GM18511 (cell line): ENCODE measurements at regions not wholly inside any gene's neighbourhood (a gene's known extent, or its start where the extent isn't known, plus 50 kb on each side); places are given as distances from the start of the nearest gene placed in this dataset.
"Not testable (repeated sequence)": the region's sequence is repeated elsewhere in the genome, so short reads cannot be mapped to it uniquely, and the experiment has no call there.

Source experiments
- ATAC-seq: cut with Tn5 transposase; IDR thresholded peaks from one replicate; pipeline ENCODE4 v1.9.1; 2021; ENCODE audit warnings: mild to moderate bottlenecking, moderate library complexity; ENCODE audit not compliant: unreplicated experiment

DNA sequence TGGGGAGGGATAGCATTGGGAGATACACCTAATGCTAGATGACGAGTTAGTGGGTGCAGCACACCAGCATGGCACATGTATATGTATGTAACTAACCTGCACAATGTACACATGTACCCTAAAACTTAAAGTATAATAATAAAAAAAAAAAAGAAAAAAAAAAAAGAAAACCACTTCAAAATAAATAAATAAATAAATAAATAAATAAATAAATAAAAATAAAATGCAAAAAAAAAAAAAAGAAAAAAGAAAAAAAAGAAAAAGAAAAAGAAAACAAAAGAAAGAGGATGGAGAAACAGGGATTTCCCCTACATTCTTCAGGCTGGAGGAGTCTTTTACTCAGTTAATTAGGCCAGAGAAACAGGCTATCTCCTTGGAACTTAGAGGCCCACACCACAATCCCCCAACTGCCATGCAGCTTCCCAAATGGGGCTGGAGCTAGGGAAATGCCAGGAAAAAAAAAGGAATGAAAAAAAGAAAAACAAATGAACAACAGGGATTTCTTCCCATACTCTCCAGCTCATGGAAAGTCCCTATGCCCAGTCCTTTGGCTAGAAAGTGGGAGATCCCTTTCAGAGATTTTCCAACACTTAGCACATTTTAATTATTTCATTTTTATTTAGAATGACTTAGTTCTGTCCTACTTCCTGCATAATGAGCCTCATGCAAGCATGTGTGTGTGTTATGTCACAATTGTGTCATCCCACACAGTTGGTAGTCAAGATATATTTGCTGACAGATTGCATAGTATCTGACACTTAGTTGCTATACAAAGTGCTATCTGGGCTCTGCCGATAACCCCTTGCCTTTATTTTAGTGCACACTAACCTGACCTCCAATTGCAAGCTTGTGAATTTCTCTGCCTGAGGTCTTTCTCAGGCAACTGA lies 486.4 kb downstream of the PLPP3 start:
- ATAC-seq: no peak

DNA sequence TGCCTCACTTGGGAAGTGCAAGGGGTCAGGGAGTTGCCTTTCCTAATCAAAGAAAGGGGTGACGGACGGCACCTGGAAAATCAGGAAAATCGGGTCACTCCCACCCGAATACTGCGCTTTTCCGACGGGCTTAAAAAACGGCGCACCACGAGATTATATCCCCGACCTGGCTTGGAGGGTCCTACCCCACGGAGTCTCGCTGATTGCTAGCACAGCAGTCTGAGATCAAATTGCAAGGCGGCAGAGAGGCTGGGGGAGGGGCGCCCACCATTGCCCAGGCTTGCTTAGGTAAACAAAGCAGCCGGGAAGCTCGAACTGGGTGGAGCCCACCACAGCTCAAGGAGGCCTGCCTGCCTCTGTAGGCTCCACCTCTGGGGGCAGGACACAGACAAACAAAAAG lies 489.5 kb downstream of the PLPP3 start:
- ATAC-seq: not testable (repeated sequence)

DNA sequence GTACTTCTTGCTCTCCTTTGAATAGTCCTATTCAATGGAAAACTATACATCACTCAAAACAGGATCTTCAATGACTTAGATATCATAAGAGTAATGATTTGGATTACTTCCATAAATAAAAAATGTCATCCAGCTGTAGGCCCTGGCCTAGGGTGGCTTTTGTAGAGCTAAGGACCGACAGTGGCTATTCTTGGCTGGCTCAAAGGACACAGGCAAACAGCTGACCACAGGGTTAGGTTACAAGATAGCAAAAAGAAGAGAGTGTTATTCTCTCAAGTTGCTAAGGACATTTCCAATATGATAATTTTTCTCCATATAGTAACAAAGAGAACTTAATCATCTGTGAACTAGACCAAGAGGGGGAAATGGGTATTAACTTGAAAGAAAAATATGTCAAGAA lies 495.1 kb downstream of the PLPP3 start:
- ATAC-seq: no peak

DNA sequence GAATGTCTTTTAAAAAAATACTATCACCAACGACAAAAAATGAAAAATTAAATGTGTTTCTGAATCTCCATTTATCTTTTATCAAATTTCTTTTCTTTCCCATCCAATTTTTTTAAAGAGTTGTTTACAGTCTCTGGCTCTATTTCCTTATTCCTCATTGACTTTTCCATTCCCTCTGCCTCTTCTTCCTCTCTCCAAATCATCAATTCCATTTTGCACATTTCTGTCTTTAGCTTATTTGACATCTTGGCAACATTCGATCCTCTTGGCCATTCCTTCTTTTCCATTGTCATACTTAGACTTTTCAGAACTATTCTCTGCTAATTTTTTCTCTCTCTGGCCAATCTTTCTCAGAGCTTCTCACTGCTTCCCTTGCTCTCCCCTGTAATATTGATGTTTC lies 497.6 kb downstream of the PLPP3 start:
- ATAC-seq: no peak

DNA sequence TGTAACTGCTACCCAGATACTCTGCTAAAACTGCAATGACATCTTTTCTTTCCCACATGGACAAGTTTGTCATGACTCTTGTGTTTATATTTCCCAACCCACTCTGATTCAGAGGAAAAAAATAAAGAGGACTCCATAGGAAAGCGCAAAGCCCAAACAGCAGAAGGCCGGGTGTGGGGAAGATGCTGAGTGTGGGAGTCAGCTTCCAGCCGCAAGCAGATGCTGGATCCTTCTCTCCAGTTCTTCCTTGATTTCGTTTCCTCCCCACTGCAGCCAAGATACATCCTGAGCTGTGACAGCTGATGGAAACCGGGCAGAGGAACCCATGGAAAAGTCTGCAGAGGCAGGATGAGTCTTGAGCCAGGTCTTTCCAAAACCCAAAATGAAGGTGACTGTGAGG lies 498.2 kb downstream of the PLPP3 start:
- ATAC-seq: no peak

DNA sequence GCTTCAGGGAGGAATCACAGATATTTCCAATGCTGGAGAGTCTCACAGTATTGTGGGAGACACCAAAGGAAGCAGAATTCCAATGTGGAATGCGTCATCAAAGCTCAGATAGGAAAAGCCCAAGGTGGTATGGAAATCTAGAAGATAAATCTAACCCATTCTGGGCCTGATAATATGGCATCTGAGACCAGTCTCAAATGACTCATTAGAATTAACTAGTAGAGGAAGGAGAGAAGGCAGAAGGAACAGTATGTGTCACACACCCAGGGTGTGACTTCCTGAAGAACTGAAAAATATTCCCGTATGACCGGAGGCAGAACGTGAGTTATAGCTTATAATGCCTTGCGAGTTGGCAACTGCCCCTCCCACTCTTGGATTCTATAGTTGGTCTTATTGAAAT lies 499.2 kb downstream of the PLPP3 start:
- ATAC-seq: no peak

DNA sequence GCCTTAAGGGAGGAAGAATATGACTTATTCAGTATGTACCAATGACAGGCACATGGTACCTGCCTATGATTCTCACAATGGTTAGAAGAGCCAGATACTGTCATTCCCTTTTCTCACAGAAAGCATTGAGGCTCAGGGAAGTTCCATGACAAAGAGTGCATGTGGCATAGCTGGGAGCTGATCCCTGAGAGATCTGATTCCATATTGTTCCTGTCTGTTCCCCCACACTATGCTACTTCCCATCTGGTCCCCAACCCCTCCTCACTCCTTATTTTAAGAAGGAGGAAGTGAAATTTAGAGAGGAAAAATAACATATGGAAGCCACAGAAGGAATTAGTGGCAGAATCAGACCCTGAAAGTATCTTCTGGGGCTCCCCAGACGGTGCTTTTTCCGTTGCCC lies 500.0 kb downstream of the PLPP3 start:
- no peak for ATAC-seq

DNA sequence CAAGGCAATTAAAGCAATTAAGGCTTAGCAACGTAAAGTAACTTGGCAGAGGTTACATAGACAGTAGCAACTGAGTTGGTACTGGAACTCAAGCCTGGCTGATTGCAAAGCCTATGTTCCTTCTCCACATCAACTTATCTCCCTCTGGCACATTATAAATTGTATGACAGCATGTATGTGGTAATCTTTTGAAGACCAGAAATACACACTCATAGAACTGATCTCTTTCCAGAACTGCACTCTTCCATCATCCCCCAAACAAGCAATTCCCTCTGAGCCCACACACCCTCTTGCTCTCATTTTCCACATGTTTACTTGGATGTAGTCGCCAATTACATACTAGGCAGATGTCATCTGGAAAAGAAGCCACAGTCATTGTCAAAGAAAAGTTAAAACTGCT lies 502.2 kb downstream of the PLPP3 start:
- ATAC-seq: no peak

DNA sequence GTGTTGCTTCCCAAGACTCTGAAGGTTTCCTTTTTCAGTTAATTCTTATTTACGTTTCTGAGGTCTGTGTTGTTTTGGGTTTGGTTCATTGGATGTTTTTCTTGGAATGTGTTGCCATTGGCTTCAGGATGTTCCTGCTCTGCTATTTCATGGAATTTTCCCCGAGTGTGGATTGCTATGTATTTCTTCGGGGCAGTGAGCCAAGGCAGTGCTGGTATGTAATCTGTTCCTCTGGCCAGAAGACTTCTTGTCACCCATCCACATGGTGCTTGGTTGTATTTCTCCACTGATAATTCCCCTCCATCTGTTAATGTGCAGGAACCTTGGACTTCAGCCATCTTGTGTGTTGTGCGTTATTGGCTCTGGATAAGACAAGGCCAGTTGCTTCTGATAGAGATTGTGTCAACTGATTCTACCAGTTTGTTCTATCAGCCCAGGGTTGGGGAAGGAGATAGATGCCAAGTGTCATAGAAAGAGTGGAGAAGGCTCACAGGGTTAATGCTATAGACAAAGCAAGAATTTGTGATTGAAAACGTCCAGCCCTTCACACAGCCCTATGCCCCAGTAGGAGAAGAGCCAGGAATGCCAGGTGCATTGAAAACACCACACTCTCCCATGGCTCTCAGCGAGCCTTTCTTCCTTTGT lies 505.2 kb downstream of the PLPP3 start:
- ATAC-seq: no peak

DNA sequence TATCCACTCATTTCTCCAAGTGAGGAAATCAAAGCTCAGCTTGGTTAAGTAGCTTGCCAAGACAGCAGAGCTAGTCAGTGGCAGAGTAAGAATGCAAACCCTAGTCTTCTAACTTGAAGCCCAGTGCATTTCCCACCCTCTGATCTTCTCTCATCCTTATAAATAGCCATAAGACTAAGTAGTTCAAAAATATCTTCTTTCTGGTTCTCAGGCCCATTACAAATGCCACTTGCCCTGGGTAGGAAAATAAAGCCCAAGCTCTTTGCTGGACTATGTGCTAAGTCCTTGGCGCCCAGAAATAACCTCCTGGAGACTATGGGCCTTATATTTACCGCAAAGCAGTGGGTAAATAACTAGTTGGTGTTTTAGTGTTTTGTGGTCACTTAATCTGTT lies 505.8 kb downstream of the PLPP3 start:
- ATAC-seq: no peak

DNA sequence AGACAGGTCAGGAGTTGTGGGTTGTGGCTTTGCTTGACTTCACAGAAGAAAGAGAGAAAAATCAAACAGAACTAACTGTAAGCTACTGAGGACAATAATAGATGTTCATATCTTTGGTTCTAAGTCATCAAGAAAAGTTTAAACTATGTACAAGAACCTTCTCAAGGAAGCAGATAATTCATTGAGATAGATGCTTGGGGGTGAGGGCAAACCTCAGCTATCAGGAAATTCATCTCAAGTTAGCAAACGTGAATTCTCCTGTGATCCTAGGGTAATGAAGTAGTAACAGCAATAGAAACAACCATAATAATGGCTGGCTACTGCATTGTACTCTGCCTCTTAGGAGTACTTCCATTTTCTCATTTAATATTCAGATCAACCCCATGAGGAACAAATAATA lies 506.2 kb downstream of the PLPP3 start:
- no peak for ATAC-seq

DNA sequence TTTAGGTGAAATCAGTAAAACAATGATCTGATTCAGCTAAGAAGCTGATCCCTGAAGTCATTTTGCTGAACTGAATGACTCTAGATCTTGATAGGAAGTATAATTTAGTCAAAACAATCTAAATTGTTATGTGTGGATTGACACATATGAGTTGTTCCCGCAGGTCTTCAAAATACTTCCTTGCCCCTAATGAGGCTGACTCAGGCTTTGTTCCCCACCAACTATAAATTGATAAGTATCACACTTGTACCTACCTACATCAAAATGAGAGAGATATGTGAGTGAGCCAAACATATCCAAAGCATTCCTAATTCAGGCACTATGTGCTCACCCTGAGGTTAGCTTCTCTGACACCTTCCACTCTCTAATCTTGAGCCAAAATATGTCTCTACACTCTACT lies 507.1 kb downstream of the PLPP3 start:
- no peak for ATAC-seq

DNA sequence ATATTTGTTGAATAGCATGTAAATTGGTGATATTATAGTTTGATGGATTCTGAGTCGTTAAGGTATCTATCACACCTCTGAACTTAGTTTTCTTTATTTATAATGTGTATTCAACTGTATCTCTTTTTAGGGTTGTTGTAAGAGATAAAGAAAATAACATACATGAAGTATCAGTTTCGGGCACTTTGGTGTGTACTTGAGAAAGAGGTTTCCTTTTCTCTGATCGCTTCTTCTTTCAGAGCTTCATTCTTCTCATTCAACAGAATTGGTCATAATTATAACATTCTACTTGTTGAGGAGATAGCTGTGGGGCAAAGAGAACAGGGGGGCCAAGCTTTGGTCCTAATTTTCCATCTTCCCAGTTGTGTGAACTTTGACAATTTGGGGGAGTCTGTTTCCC lies 508.0 kb downstream of the PLPP3 start:
- ATAC-seq: no peak

DNA sequence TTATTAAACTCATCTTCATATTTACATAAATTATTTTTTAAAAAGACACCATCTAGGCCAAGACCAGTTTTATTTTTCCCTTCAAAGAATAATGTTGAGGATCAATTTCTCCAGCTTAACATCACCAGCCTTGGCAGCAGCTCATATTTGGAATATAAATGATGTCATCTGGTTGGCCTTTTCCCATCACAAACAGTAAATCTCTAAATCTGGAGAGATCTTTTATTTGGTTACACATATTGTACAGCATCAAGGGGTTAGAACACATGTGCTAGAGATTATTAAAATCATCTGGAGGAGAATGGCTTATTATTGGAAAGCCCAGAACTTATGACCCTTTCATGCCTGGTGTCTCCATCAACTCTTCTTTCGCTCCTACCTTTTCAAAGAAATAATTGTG lies 508.8 kb downstream of the PLPP3 start:
- ATAC-seq: no peak

DNA sequence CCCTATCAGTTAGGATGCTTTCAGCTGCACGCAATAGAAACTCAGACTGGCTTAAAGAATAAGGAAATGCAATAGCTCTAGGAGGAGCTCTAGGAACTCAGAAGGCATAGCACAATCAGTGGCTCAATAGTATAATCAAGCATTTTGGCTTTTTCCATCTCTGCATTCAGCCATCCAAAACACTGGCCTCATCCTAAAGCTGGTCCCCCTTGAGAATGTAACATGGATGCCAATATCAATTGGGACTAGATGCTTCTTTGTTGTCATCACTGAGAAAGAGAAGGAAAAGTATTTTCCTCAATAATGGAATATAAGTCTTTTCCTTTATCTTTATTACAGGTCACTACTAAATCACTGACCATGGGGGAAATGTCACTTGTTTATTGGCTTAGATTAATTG lies 509.5 kb downstream of the PLPP3 start:
- ATAC-seq: no peak

DNA sequence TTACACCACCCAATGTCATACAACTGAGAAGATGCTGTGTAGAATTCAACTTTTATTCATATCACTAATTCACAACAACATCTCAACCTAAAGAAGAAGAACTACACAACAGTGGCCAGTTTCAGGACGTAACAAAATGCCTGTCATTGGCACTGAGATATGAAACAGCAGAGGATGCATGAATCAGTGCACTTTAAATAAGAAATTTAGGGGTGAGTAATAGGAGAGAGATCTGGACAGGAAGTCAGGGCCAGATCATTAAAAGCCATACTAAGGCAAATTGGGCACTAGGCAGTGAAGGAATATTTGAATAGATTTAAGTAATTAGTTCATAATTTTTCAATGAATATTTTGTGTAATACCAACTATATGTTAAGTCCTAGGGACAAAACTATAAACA lies 510.5 kb downstream of the PLPP3 start:
- ATAC-seq: no peak

DNA sequence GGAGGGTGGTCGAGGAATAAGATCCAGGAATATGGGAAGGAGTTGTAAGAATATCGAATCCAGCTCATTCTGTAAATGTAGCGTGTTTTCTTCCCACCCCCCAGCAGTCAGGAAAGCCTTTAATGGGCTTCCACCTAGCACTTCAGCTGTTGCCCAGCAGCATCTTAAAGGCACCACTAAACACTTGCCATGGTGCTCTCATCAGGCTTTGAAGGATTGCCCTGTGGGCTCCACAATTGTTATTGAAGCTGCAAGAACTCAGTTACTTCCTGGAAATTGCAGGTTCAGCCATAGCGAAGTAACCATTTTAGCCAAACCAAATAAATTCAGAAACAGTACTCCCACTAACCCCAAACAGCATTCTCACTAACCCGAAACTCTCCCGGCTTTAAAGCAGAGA lies 511.2 kb downstream of the PLPP3 start:
- no peak for ATAC-seq

DNA sequence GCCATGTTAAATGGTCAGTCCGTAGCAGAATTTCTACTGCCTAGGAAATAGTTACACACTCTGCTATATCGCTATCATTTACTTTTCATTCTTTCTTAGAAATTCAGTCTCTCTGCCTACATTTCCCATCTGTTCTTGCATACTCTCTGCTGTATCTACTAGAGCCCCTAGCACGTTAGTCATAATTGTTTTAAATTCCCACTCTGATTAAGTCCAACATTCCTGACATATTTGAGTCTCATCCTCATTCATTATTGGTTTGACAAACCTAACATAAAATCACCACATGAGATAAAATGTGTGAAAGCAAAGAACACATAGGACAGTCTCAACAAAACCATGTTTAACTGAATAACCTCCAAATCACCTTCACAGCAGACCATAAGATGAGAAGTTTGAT lies 513.6 kb downstream of the PLPP3 start:
- ATAC-seq: no peak

DNA sequence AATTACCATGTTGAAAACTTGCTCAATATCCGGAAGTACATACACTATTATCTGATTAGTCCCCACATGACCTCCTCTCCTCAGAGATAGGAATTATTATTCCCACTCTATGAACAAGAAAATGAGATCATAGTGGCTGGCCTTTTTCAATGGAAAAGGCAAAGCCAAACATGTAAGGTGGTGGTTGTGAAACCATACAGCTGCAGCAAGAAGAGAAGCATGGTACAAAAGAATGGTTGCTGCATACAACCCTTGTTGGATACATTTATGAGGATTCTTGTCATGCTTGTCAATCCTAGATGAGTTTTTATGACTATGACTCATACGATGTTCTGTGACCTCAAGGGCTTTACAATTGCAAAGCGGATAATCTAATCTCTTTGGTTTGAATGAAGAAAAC lies 514.7 kb downstream of the PLPP3 start:
- no peak for ATAC-seq

DNA sequence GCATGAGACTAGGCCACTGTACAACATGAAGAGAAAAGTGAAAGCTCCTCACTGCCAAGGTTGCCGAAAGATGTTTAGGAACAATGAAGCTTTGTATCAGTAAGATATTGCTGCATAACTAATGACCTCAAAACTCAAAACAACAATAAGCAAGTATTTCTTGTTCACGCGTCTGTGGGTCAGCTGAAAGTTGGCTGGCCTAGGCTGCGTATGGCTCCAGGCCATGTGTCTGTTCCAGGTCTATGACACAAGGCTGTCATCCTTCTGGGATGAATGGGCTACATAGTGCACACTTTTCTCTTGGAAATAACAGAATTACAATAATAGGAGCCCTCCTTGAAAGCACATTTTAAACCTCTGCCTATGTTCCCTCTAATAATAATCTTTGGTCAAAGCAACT lies 515.9 kb downstream of the PLPP3 start:
- no peak for ATAC-seq

DNA sequence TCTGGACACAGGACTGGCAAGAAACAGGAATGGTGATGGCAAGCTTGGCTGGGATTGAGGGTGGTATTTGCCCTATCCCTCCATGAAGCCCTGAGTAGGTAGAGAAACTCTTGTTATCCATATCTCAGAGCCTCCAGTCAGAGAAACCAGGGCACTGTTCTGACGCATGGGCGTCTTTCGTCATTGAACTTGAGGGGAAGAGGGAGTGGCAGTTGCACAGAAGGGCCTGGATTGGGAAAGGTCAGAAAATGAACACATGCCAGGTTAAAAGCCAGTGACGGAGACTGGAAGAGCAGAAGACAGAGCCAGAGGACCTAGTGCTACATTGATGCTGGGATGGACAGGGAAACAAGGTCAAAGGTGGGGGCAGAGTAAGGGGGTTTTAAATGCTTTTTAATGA lies 516.7 kb downstream of the PLPP3 start:
- ATAC-seq: no peak

DNA sequence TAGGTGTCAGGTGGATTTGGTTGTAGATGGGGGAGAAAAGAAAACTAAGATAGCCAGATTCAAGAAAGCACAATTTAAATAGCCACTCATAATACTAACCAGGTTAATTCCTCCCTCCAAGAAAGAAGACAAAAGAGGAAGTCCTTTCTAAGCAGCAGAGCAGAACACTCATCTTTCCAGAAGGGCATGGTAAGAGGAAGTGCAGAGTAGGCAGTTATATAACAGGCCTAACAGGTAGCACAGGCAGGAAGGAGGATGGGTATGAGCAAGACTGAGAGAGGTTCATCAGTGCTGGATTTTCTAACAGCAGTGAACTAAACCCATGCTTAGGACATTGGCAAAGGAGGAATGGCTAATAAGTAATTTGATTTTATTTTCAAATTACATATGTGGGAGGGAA lies 517.5 kb downstream of the PLPP3 start:
- ATAC-seq: peak; percentile 84

DNA sequence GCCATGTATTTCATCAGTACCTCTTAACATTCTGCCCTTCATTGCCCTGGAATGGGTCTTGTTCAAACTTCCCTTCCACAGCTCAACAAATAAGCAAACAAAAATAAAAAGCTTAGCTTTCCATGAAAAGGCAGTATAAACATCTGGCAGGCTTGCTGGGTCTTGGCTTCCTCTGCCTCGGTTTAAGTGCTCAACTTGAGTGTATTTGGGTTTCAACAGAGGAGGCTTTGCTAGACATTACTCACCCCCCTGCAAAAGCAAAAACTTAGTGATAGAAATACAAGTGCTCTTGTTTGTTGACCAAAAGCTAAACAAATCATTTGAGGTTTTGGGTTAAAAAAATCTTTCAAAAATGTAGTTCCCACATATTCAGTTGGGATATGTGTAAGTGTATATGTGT lies 518.5 kb downstream of the PLPP3 start:
- ATAC-seq: no peak
